ENCODE measurements at regions not wholly inside any gene's neighbourhood (a gene's known extent, or its start where the extent isn't known, plus 50 kb on each side); places are given as distances from the start of the nearest gene placed in this dataset.

DNA sequence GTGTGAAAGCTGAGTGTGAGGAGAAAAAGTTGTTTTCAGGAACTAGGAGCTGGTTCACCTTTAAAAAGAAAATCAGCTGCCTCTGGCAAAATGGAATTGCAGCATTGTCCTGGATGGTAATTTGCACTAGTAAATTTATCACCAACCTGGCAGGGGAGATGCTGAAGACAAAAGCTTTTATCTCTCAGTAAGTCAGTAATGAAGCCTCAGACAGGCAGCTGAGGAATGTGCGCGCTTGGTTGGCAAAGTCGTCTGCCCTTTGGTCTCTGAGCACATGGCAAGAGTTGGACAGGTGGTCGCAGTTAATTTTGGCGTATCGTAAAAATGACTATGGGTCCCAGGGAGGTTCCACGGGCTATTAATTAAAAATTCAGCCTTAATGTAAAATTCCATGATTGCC lies 131.9 kb downstream of the BACH1 start:
- TF ChIP-seq, protein P1, sequence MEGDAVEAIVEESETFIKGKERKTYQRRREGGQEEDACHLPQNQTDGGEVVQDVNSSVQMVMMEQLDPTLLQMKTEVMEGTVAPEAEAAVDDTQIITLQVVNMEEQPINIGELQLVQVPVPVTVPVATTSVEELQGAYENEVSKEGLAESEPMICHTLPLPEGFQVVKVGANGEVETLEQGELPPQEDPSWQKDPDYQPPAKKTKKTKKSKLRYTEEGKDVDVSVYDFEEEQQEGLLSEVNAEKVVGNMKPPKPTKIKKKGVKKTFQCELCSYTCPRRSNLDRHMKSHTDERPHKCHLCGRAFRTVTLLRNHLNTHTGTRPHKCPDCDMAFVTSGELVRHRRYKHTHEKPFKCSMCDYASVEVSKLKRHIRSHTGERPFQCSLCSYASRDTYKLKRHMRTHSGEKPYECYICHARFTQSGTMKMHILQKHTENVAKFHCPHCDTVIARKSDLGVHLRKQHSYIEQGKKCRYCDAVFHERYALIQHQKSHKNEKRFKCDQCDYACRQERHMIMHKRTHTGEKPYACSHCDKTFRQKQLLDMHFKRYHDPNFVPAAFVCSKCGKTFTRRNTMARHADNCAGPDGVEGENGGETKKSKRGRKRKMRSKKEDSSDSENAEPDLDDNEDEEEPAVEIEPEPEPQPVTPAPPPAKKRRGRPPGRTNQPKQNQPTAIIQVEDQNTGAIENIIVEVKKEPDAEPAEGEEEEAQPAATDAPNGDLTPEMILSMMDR (IDR thresholded peaks at IDR 0.05; ENCODE audit: control extremely low read depth in 1 of 3, insufficient read depth in 1 of 3, low read depth in 1 of 3, low read length in 3 of 3): no peak
- TF ChIP-seq JUND (IDR thresholded peaks at IDR 0.05; ENCODE audit: low read length) (no peak), JUN (IDR thresholded peaks at IDR 0.05; ENCODE audit: low read depth, low read length) (no peak), POLR2A (IDR thresholded peaks at IDR 0.05; ENCODE audit: control extremely low read depth in 1 of 2, low read depth in 2 of 2, low read length in 2 of 2) (no peak), POLR2AphosphoS5 (IDR thresholded peaks at IDR 0.05; ENCODE audit: low read depth, low read length) (no peak), TAF1 (IDR thresholded peaks at IDR 0.05; ENCODE audit: low read depth, low read length) (no peak)

Measured in H1 (cell line).